H1 (cell line): ENCODE measurements at regions not wholly inside any gene's neighbourhood (a gene's known extent, or its start where the extent isn't known, plus 50 kb on each side); places are given as distances from the start of the nearest gene placed in this dataset.

Experiments
- EGR1 ChIP-seq: IDR thresholded peaks from 2 replicates; pipeline ENCODE4 v1.6.1; 2011; ENCODE audit warnings: low read depth, low read length, borderline replicate concordance
- POLR2A ChIP-seq, 2 experiments: IDR thresholded peaks; 1 replicate in 1 of 2; 2 replicates in 1 of 2; pipeline ENCODE4 v1.6.1; 2011; ENCODE audit warnings: low read depth in 2 of 2, low read length in 2 of 2, mild to moderate bottlenecking in 2 of 2; ENCODE audit errors: control extremely low read depth in 1 of 2
- SIN3A ChIP-seq, 2 experiments: IDR thresholded peaks in 1 of 2; conservative IDR thresholded peaks in 1 of 2; 2 replicates each; pipeline ENCODE4 v1.6.1; 2011 to 2012; ENCODE audit warnings: low read length in 2 of 2, improper control_type of control experiment in 1 of 2, low read depth in 1 of 2, mild to moderate bottlenecking in 1 of 2
- TEAD4 ChIP-seq: IDR thresholded peaks from 2 replicates; pipeline ENCODE4 v1.6.1; 2012; ENCODE audit warnings: low read depth, low read length, inconsistent platforms, mixed read lengths
- TF ChIP-seq, protein P1 (sequence below), 3 experiments: IDR thresholded peaks; 1 replicate in 2 of 3; 2 replicates in 1 of 3; pipeline versions ENCODE4 v1.5.1 to v1.6.1; 2011; ENCODE audit warnings: low read length in 3 of 3, mild to moderate bottlenecking in 3 of 3, inconsistent platforms in 2 of 3, low read depth in 1 of 3, moderate library complexity in 1 of 3; ENCODE audit not compliant: insufficient read depth in 1 of 3; ENCODE audit errors: control extremely low read depth in 1 of 3

DNA sequence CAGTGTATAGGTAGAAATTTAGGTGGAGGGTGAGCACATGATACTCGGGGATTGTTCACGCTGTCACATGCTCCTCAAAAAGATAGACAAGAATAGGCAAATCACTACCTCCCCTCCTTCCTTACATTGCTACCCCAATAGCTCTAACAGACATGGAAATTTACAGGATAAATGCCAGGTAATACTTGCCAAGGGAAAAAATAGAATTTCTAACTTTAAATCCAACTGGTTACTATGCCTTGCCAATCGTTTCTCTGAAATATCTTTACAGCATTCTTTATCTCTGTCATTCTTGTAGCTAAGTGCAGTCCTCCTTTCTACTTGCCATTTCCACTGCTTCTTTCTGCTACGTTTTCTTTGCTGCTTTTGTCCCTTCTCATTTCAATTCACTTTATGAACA is 339.8 kb upstream of the ZEB2 start:
- TF ChIP-seq, protein P1, sequence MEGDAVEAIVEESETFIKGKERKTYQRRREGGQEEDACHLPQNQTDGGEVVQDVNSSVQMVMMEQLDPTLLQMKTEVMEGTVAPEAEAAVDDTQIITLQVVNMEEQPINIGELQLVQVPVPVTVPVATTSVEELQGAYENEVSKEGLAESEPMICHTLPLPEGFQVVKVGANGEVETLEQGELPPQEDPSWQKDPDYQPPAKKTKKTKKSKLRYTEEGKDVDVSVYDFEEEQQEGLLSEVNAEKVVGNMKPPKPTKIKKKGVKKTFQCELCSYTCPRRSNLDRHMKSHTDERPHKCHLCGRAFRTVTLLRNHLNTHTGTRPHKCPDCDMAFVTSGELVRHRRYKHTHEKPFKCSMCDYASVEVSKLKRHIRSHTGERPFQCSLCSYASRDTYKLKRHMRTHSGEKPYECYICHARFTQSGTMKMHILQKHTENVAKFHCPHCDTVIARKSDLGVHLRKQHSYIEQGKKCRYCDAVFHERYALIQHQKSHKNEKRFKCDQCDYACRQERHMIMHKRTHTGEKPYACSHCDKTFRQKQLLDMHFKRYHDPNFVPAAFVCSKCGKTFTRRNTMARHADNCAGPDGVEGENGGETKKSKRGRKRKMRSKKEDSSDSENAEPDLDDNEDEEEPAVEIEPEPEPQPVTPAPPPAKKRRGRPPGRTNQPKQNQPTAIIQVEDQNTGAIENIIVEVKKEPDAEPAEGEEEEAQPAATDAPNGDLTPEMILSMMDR (IDR thresholded peaks at IDR 0.05; ENCODE audit: control extremely low read depth in 1 of 3, insufficient read depth in 1 of 3, low read depth in 1 of 3, low read length in 3 of 3), result no peak
- TF ChIP-seq POLR2A (IDR thresholded peaks at IDR 0.05; ENCODE audit: control extremely low read depth in 1 of 2, low read depth in 2 of 2, low read length in 2 of 2) (no peak), EGR1 (no peak), TEAD4 (no peak), SIN3A (conservative IDR thresholded peaks at IDR 0.05 in 1 of 2, IDR thresholded peaks at IDR 0.05 in 1 of 2; ENCODE audit: low read depth in 1 of 2, low read length in 2 of 2) (no peak)
